Endothelial cell of umbilical vein (primary cell): ENCODE measurements at regions not wholly inside any gene's neighbourhood (a gene's known extent, or its start where the extent isn't known, plus 50 kb on each side); places are given as distances from the start of the nearest gene placed in this dataset.
A peak's percentile ranks its signal among the peaks of the same experiment; 100 is the strongest.

Experiments
- BruUV-seq: library from RNA; stranded (reverse); fragments of 400-500 nt; replicated peaks from 2 replicates; lab custom pipeline; 2021; lab: Mats Ljungman, UMichigan
- CTCF ChIA-PET: fragments of 300-600, 350-600 bp; sonication (Branson Sonifier 250); formaldehyde crosslinking; loops from one replicate; lab custom pipeline; 2021; ENCODE audit warnings: antibody characterized with exemption, inconsistent platforms; lab: Charles Lee
- POLR2A ChIA-PET: fragments of 300-600, 350-600 bp; sonication (Branson Sonifier 250); formaldehyde crosslinking; loops from one replicate; lab custom pipeline; 2021; ENCODE audit warnings: antibody characterized with exemption, inconsistent platforms; lab: Charles Lee
- DNase-seq: peaks from one replicate; pipeline ENCODE4 v3.0.0-alpha.2; 2011; ENCODE audit warnings: low read depth, low spot score
- FAIRE-seq: peaks from 2 replicates; lab custom pipeline; 2011; peaks lifted over from hg19 to GRCh38; lab: Jason Lieb, UNC
- H2AFZ ChIP-seq: 2 replicates; pipeline ENCODE4 v1.6.0; 2012; ENCODE audit warnings: low read depth, low read length, control low read depth, inconsistent platforms
- H3K27ac ChIP-seq: 2 replicates; pipeline ENCODE4 v1.5.1; 2011; ENCODE audit warnings: low read depth, mild to moderate bottlenecking, control low read depth, low read length, moderate library complexity; ENCODE audit not compliant: insufficient read depth
- H3K27me3 ChIP-seq, 2 experiments: 2 replicates each; pipeline versions ENCODE4 v1.6.0 to v1.6.1; 2011; ENCODE audit warnings: low read length in 2 of 2, mixed read lengths in 1 of 2; ENCODE audit not compliant: control insufficient read depth in 2 of 2, insufficient read depth in 2 of 2
- H3K36me3 ChIP-seq, 2 experiments: 2 replicates in 1 of 2; 3 replicates in 1 of 2; pipeline ENCODE4 v1.5.1; 2011; ENCODE audit warnings: low read length in 2 of 2, mild to moderate bottlenecking in 1 of 2, moderate library complexity in 1 of 2; ENCODE audit not compliant: control insufficient read depth in 2 of 2, insufficient read depth in 2 of 2; ENCODE audit errors: extremely low read depth in 1 of 2
- H3K4me1 ChIP-seq: 3 replicates; pipeline ENCODE4 v1.5.1; 2011; ENCODE audit warnings: mild to moderate bottlenecking, low read length; ENCODE audit not compliant: control insufficient read depth, insufficient read depth; ENCODE audit errors: extremely low read depth
- H3K4me2 ChIP-seq: 2 replicates; pipeline ENCODE4 v1.6.1; 2011; ENCODE audit warnings: low read length, control low read depth, mixed read lengths; ENCODE audit not compliant: insufficient read depth
- H3K4me3 ChIP-seq, 3 experiments: fragments of 200-600 bp in 1 of 3; sonication (generic), shearing (Covaris generic) in 1 of 3; replicated peaks in 1 of 3; 2 replicates each; pipeline ENCODE4 v1.5.1; 2011 to 2016; ENCODE audit warnings: control low read depth in 3 of 3, low read length in 3 of 3, mild to moderate bottlenecking in 2 of 3, inconsistent platforms in 1 of 3, low read depth in 1 of 3, moderate library complexity in 1 of 3; ENCODE audit not compliant: insufficient read depth in 1 of 3
- H3K79me2 ChIP-seq: 2 replicates; pipeline ENCODE4 v1.6.0; 2012; ENCODE audit warnings: low read length, inconsistent platforms; ENCODE audit not compliant: control insufficient read depth, insufficient read depth
- H3K9ac ChIP-seq: replicated peaks from 2 replicates; pipeline ENCODE3; 2011; ENCODE audit warnings: low read length, control low read depth; ENCODE audit not compliant: insufficient read depth; ENCODE audit errors: extremely low read depth
- H3K9me1 ChIP-seq: replicated peaks from 3 replicates; pipeline ENCODE4 v1.6.0; 2011; ENCODE audit warnings: mild to moderate bottlenecking, low read length; ENCODE audit not compliant: control insufficient read depth, insufficient read depth; ENCODE audit errors: extremely low read depth
- H3K9me3 ChIP-seq: replicated peaks from 2 replicates; pipeline ENCODE4 v1.5.1; 2012; ENCODE audit warnings: low read length, inconsistent platforms; ENCODE audit not compliant: control insufficient read depth, insufficient read depth
- H4K20me1 ChIP-seq: replicated peaks from 2 replicates; pipeline ENCODE3; 2011; ENCODE audit warnings: mild to moderate bottlenecking, low read length; ENCODE audit not compliant: control insufficient read depth, insufficient read depth; ENCODE audit errors: extremely low read depth
- EZH2 ChIP-seq: IDR thresholded peaks from 2 replicates; pipeline ENCODE4 v1.6.1; 2012; ENCODE audit warnings: borderline replicate concordance, low read depth, mild to moderate bottlenecking, moderate library complexity, low read length, inconsistent platforms; ENCODE audit not compliant: severe bottlenecking
- FOS ChIP-seq: IDR thresholded peaks from 2 replicates; pipeline ENCODE4 v1.6.1; 2011; ENCODE audit warnings: mild to moderate bottlenecking, low read length, moderate library complexity, borderline replicate concordance; ENCODE audit not compliant: insufficient read depth
- JUN ChIP-seq: IDR thresholded peaks from 2 replicates; pipeline ENCODE4 v1.6.1; 2011; ENCODE audit warnings: borderline replicate concordance, low read depth; ENCODE audit not compliant: insufficient read length, insufficient read depth
- dilution Hi-C: fragments of 300-500 bp; cut with MboI; formaldehyde crosslinking; loops from one replicate; pipeline ENCODE4 v1.15.0; 2019; ENCODE audit warnings: low sequenced_read_pairs; ENCODE audit not compliant: extremely low pct_ligation_motif_present
- intact Hi-C: fragments of 100-400 bp; cut with micrococcal nuclease; formaldehyde crosslinking; loops from one replicate; pipeline ENCODE4 v1.10.0; 2022
- TF ChIP-seq, protein P1 (sequence below), 2 donors: IDR thresholded peaks; 1 replicate in 1 of 2; 2 replicates in 1 of 2; pipeline ENCODE4 v1.5.1; 2011; ENCODE audit warnings: low read length in 2 of 2, mild to moderate bottlenecking in 2 of 2, moderate library complexity in 2 of 2, control low read depth in 1 of 2, inconsistent platforms in 1 of 2, low read depth in 1 of 2; ENCODE audit not compliant: insufficient read depth in 1 of 2; ENCODE audit errors: extremely low read depth in 1 of 2
- TF ChIP-seq, protein P2 (sequence below): IDR thresholded peaks from 2 replicates; pipeline ENCODE4 v1.6.1; 2011; ENCODE audit not compliant: insufficient read depth, insufficient read length

DNA sequence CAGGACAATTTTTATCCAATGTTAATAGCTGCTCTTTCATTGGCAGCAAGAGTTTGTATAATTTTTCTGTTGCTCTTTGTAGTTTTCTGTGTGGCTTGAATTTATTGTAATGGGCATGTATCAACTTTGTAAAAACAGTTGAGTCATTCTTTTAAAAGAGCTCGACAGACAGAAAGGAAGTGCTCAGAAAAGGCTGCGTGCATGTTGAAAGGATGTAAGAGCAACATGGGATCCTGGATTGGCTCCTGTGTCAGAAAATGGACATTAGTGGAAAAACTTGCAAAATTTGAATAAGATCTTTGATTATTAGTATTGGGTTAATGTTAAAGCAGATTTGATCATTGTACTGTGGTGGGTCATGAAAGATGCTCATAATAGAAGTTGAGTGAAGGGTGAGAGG is 93.3 kb upstream of the CDC42EP3 start:
- Histone ChIP-seq H3K9me1 (no peaks in the 10 kb centered on the region), H3K79me2 (no peaks in the 10 kb centered on the region), H3K27me3 (no peaks in the 10 kb centered on the region), H3K9ac (no peak overlapping the region), H2AFZ (no peak overlapping the region), H3K27ac (no peak overlapping the region), H4K20me1 (no peaks in the 10 kb centered on the region), H3K4me3 (no peak overlapping the region), H3K4me2 (no peak overlapping the region), H3K9me3 (no peaks in the 10 kb centered on the region), H3K36me3 (no peaks in the 10 kb centered on the region), H3K4me1 (peaks cover 15% of the 10 kb centered on the region)
- intact Hi-C loops: no loop called here
- BruUV-seq: no TSS peak
- DNase-seq (peak; percentile 36), FAIRE-seq (peak; percentile 77)
- dilution Hi-C loops: no loop called here
- TF ChIP-seq, protein P1, sequence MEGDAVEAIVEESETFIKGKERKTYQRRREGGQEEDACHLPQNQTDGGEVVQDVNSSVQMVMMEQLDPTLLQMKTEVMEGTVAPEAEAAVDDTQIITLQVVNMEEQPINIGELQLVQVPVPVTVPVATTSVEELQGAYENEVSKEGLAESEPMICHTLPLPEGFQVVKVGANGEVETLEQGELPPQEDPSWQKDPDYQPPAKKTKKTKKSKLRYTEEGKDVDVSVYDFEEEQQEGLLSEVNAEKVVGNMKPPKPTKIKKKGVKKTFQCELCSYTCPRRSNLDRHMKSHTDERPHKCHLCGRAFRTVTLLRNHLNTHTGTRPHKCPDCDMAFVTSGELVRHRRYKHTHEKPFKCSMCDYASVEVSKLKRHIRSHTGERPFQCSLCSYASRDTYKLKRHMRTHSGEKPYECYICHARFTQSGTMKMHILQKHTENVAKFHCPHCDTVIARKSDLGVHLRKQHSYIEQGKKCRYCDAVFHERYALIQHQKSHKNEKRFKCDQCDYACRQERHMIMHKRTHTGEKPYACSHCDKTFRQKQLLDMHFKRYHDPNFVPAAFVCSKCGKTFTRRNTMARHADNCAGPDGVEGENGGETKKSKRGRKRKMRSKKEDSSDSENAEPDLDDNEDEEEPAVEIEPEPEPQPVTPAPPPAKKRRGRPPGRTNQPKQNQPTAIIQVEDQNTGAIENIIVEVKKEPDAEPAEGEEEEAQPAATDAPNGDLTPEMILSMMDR (IDR thresholded peaks at IDR 0.05; ENCODE audit: extremely low read depth in 1 of 2, insufficient read depth in 1 of 2, low read depth in 1 of 2, low read length in 2 of 2): no peak
- TF ChIP-seq JUN (no peak), FOS (peak; percentile 35)
- ChIA-PET CTCF (interaction anchor here (0.6 to 2.9 kb wide), 8 partner anchors 11 to 350 kb away, joined by 3 to 16 read pairs (median 4); no protein-coding TSS in a partner anchor), POLR2A (no interaction called here)

DNA sequence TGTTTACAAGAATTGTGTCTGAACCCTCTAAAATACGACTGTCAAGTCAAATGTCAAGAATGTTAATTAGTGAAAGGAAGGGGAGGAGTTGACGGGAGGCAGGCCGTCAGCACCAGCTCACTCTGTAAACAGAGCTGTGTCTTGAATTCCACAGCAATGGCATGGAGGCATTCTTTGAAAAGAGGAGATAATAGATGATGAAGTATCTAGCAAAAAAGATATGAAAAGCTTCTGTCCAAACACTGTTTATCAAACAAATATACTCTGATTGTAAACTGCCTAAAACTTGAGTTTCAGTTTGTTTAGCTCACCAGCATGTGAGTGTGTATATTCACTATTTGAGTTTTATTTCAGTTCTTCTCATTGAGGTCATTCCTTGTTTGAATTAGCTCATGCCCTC is 94.7 kb upstream of the CDC42EP3 start:
- no peak for TF ChIP-seq EZH2
- TF ChIP-seq, protein P2, sequence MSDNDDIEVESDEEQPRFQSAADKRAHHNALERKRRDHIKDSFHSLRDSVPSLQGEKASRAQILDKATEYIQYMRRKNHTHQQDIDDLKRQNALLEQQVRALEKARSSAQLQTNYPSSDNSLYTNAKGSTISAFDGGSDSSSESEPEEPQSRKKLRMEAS: no peak
- H3K4me1 ChIP-seq: peaks cover 15% of the 10 kb centered on the region
- no peak overlapping the region for H3K4me3 ChIP-seq
- H3K9me3 ChIP-seq: no peaks in the 10 kb centered on the region
- intact Hi-C loops: no loop called here
- H3K79me2 ChIP-seq: no peaks in the 10 kb centered on the region
- H3K9me1 ChIP-seq: no peaks in the 10 kb centered on the region
- ChIA-PET CTCF (interaction anchor here (1.0 to 2.9 kb wide), 8 partner anchors 10 to 351 kb away, joined by 4 to 16 read pairs (median 5); no protein-coding TSS in a partner anchor), POLR2A (no interaction called here)
- no peaks in the 10 kb centered on the region for H3K36me3 ChIP-seq
- FAIRE-seq (no peak), DNase-seq (peak; percentile 40)
- H2AFZ ChIP-seq: peak overlapping the region; percentile 13
- H3K27me3 ChIP-seq: no peaks in the 10 kb centered on the region
- H3K9ac ChIP-seq: no peak overlapping the region
- peak overlapping the region; percentile 34 for H3K4me2 ChIP-seq
- BruUV-seq: no TSS peak
- peak overlapping the region; percentile 26 for H3K27ac ChIP-seq
- dilution Hi-C loops: no loop called here
- no peaks in the 10 kb centered on the region for H4K20me1 ChIP-seq
